NT2/D1 (cell line): ENCODE measurements at regions not wholly inside any gene's neighbourhood (a gene's known extent, or its start where the extent isn't known, plus 50 kb on each side); places are given as distances from the start of the nearest gene placed in this dataset.

Experiments used
- SUZ12 ChIP-seq: IDR thresholded peaks from 2 replicates; pipeline ENCODE4 v1.6.1; 2011; ENCODE audit not compliant: insufficient read length, insufficient read depth; ENCODE audit errors: extremely low read depth
- ZNF274 ChIP-seq: IDR thresholded peaks from 2 replicates; pipeline ENCODE4 v1.6.1; 2011; ENCODE audit warnings: mild to moderate bottlenecking, low read depth, low read length

DNA sequence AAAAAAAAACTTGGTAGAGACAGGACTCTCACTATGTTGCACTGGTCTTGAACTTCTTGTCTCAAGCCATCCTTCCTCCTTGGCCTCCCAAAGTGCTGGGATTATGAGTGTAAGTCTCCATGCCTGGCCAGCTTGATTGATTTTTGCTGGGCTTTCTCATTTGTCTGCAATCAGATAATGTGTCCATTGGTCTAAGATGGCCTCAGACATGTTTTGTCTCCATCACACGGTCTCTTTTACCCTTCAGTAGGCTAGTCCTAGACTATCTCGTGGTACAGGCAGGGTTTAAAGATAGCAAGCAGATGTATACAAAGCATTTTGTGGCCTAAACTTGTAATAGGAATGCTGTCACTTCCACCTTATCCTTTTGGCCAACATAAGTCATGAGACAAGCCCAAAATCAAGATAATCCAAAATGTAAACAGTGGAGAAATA, 289.1 kb downstream of the TFAP2B start:
- no peak for TF ChIP-seq ZNF274
- TF ChIP-seq SUZ12, result no peak
